SKM-1 treated with dmso at 0.1 percent for 144 hours (cell line): ENCODE measurements at regions not wholly inside any gene's neighbourhood (a gene's known extent, or its start where the extent isn't known, plus 50 kb on each side); places are given as distances from the start of the nearest gene placed in this dataset.
"Not testable (repeated sequence)": the region's sequence is repeated elsewhere in the genome, so short reads cannot be mapped to it uniquely, and the experiment has no call there.

Source experiments
- DNase-seq: peaks from one replicate; lab custom pipeline; 2025; ENCODE audit not compliant: unreplicated experiment; lab: John Stamatoyannopoulos, UW

- DNase-seq: no peak
Measured at GRCh38 chr5:23718564-23718963, 211.2 kb downstream of the PRDM9 start.

- DNase-seq: no peak
Measured at GRCh38 chr5:23721336-23721735, 213.9 kb downstream of the PRDM9 start.

- DNase-seq: no peak
Measured at GRCh38 chr5:23727271-23727670, 219.9 kb downstream of the PRDM9 start.

GRCh38 chr5:23730023-23730422, 222.6 kb downstream of the PRDM9 start:
- DNase-seq: no peak

- DNase-seq: no peak
Measured at GRCh38 chr5:23740029-23740428, 232.6 kb downstream of the PRDM9 start.

- no peak for DNase-seq
Measured at GRCh38 chr5:23742701-23743100, 235.3 kb downstream of the PRDM9 start.

- no peak for DNase-seq
Measured at GRCh38 chr5:23755906-23756305, 248.5 kb downstream of the PRDM9 start.

- DNase-seq: no peak
Measured at GRCh38 chr5:23756779-23757178, 249.4 kb downstream of the PRDM9 start.

GRCh38 chr5:23763170-23763569, 255.8 kb downstream of the PRDM9 start:
- DNase-seq: no peak

GRCh38 chr5:23776684-23777083, 269.3 kb downstream of the PRDM9 start:
- no peak for DNase-seq

GRCh38 chr5:23800307-23800706, 292.9 kb downstream of the PRDM9 start:
- not testable (repeated sequence) for DNase-seq

- DNase-seq: peak; percentile 37
Measured at GRCh38 chr5:23820765-23821471, 313.5 kb downstream of the PRDM9 start.

- DNase-seq: no peak
Measured at GRCh38 chr5:23823521-23823920, 316.1 kb downstream of the PRDM9 start.

- DNase-seq: no peak
Measured at GRCh38 chr5:23825196-23825595, 317.8 kb downstream of the PRDM9 start.

- no peak for DNase-seq
Measured at GRCh38 chr5:23840083-23840482, 332.7 kb downstream of the PRDM9 start.

- DNase-seq: no peak
Measured at GRCh38 chr5:23864786-23865185, 357.4 kb downstream of the PRDM9 start.

GRCh38 chr5:23877847-23878246, 370.4 kb downstream of the PRDM9 start:
- no peak for DNase-seq

- DNase-seq: no peak
Measured at GRCh38 chr5:23884405-23885031, 377.1 kb downstream of the PRDM9 start.

- DNase-seq: no peak
Measured at GRCh38 chr5:23893561-23893960, 386.2 kb downstream of the PRDM9 start.

GRCh38 chr5:23895614-23896013, 388.2 kb downstream of the PRDM9 start:
- DNase-seq: no peak

- no peak for DNase-seq
Measured at GRCh38 chr5:23930985-23931384, 423.6 kb downstream of the PRDM9 start.

GRCh38 chr5:23951261-23951928, 444.0 kb downstream of the PRDM9 start:
- DNase-seq: peak; percentile 7
